Endothelial cell of umbilical vein (primary cell): ENCODE measurements at regions not wholly inside any gene's neighbourhood (a gene's known extent, or its start where the extent isn't known, plus 50 kb on each side); places are given as distances from the start of the nearest gene placed in this dataset.

Source experiments
- BruUV-seq: library from RNA; stranded (reverse); fragments of 400-500 nt; replicated peaks from 2 replicates; lab custom pipeline; 2021; lab: Mats Ljungman, UMichigan
- CTCF ChIA-PET: fragments of 300-600, 350-600 bp; sonication (Branson Sonifier 250); formaldehyde crosslinking; loops from one replicate; lab custom pipeline; 2021; ENCODE audit warnings: antibody characterized with exemption, inconsistent platforms; lab: Charles Lee
- POLR2A ChIA-PET: fragments of 300-600, 350-600 bp; sonication (Branson Sonifier 250); formaldehyde crosslinking; loops from one replicate; lab custom pipeline; 2021; ENCODE audit warnings: antibody characterized with exemption, inconsistent platforms; lab: Charles Lee
- DNase-seq: peaks from one replicate; pipeline ENCODE4 v3.0.0-alpha.2; 2011; ENCODE audit warnings: low read depth, low spot score
- FAIRE-seq: peaks from 2 replicates; lab custom pipeline; 2011; peaks lifted over from hg19 to GRCh38; lab: Jason Lieb, UNC
- H2AFZ ChIP-seq: 2 replicates; pipeline ENCODE4 v1.6.0; 2012; ENCODE audit warnings: low read depth, low read length, control low read depth, inconsistent platforms
- H3K27ac ChIP-seq: 2 replicates; pipeline ENCODE4 v1.5.1; 2011; ENCODE audit warnings: low read depth, mild to moderate bottlenecking, control low read depth, low read length, moderate library complexity; ENCODE audit not compliant: insufficient read depth
- H3K27me3 ChIP-seq, 2 experiments: 2 replicates each; pipeline versions ENCODE4 v1.6.0 to v1.6.1; 2011; ENCODE audit warnings: low read length in 2 of 2, mixed read lengths in 1 of 2; ENCODE audit not compliant: control insufficient read depth in 2 of 2, insufficient read depth in 2 of 2
- H3K36me3 ChIP-seq, 2 experiments: 2 replicates in 1 of 2; 3 replicates in 1 of 2; pipeline ENCODE4 v1.5.1; 2011; ENCODE audit warnings: low read length in 2 of 2, mild to moderate bottlenecking in 1 of 2, moderate library complexity in 1 of 2; ENCODE audit not compliant: control insufficient read depth in 2 of 2, insufficient read depth in 2 of 2; ENCODE audit errors: extremely low read depth in 1 of 2
- H3K4me1 ChIP-seq: 3 replicates; pipeline ENCODE4 v1.5.1; 2011; ENCODE audit warnings: mild to moderate bottlenecking, low read length; ENCODE audit not compliant: control insufficient read depth, insufficient read depth; ENCODE audit errors: extremely low read depth
- H3K4me2 ChIP-seq: 2 replicates; pipeline ENCODE4 v1.6.1; 2011; ENCODE audit warnings: low read length, control low read depth, mixed read lengths; ENCODE audit not compliant: insufficient read depth
- H3K4me3 ChIP-seq, 3 experiments: fragments of 200-600 bp in 1 of 3; sonication (generic), shearing (Covaris generic) in 1 of 3; replicated peaks in 1 of 3; 2 replicates each; pipeline ENCODE4 v1.5.1; 2011 to 2016; ENCODE audit warnings: control low read depth in 3 of 3, low read length in 3 of 3, mild to moderate bottlenecking in 2 of 3, inconsistent platforms in 1 of 3, low read depth in 1 of 3, moderate library complexity in 1 of 3; ENCODE audit not compliant: insufficient read depth in 1 of 3
- H3K79me2 ChIP-seq: 2 replicates; pipeline ENCODE4 v1.6.0; 2012; ENCODE audit warnings: low read length, inconsistent platforms; ENCODE audit not compliant: control insufficient read depth, insufficient read depth
- H3K9ac ChIP-seq: replicated peaks from 2 replicates; pipeline ENCODE3; 2011; ENCODE audit warnings: low read length, control low read depth; ENCODE audit not compliant: insufficient read depth; ENCODE audit errors: extremely low read depth
- H3K9me1 ChIP-seq: replicated peaks from 3 replicates; pipeline ENCODE4 v1.6.0; 2011; ENCODE audit warnings: mild to moderate bottlenecking, low read length; ENCODE audit not compliant: control insufficient read depth, insufficient read depth; ENCODE audit errors: extremely low read depth
- H3K9me3 ChIP-seq: replicated peaks from 2 replicates; pipeline ENCODE4 v1.5.1; 2012; ENCODE audit warnings: low read length, inconsistent platforms; ENCODE audit not compliant: control insufficient read depth, insufficient read depth
- H4K20me1 ChIP-seq: replicated peaks from 2 replicates; pipeline ENCODE3; 2011; ENCODE audit warnings: mild to moderate bottlenecking, low read length; ENCODE audit not compliant: control insufficient read depth, insufficient read depth; ENCODE audit errors: extremely low read depth
- EZH2 ChIP-seq: IDR thresholded peaks from 2 replicates; pipeline ENCODE4 v1.6.1; 2012; ENCODE audit warnings: borderline replicate concordance, low read depth, mild to moderate bottlenecking, moderate library complexity, low read length, inconsistent platforms; ENCODE audit not compliant: severe bottlenecking
- GATA2 ChIP-seq: IDR thresholded peaks from 2 replicates; pipeline ENCODE4 v1.7.0; 2011; ENCODE audit warnings: low read depth, mild to moderate bottlenecking, moderate library complexity, mixed read lengths, low read length; ENCODE audit not compliant: insufficient read length, insufficient read depth
- JUN ChIP-seq: IDR thresholded peaks from 2 replicates; pipeline ENCODE4 v1.6.1; 2011; ENCODE audit warnings: borderline replicate concordance, low read depth; ENCODE audit not compliant: insufficient read length, insufficient read depth
- MYC ChIP-seq: IDR thresholded peaks from one replicate; pipeline ENCODE4 v1.6.1; 2011; ENCODE audit warnings: mild to moderate bottlenecking, low read depth, low read length
- POLR2A ChIP-seq: IDR thresholded peaks from 2 replicates; pipeline ENCODE4 v1.6.1; 2012; ENCODE audit warnings: low read depth, mild to moderate bottlenecking, control low read depth, low read length
- POLR2AphosphoS5 ChIP-seq: IDR thresholded peaks from 2 replicates; pipeline ENCODE4 v1.6.1; 2012; ENCODE audit warnings: low read depth, mild to moderate bottlenecking, control low read depth, low read length, moderate library complexity; ENCODE audit not compliant: insufficient read depth
- dilution Hi-C: fragments of 300-500 bp; cut with MboI; formaldehyde crosslinking; loops from one replicate; pipeline ENCODE4 v1.15.0; 2019; ENCODE audit warnings: low sequenced_read_pairs; ENCODE audit not compliant: extremely low pct_ligation_motif_present
- intact Hi-C: fragments of 100-400 bp; cut with micrococcal nuclease; formaldehyde crosslinking; loops from one replicate; pipeline ENCODE4 v1.10.0; 2022
- TF ChIP-seq, protein P1 (sequence below): IDR thresholded peaks from 2 replicates; pipeline ENCODE4 v1.6.1; 2011; ENCODE audit not compliant: insufficient read depth, insufficient read length

DNA sequence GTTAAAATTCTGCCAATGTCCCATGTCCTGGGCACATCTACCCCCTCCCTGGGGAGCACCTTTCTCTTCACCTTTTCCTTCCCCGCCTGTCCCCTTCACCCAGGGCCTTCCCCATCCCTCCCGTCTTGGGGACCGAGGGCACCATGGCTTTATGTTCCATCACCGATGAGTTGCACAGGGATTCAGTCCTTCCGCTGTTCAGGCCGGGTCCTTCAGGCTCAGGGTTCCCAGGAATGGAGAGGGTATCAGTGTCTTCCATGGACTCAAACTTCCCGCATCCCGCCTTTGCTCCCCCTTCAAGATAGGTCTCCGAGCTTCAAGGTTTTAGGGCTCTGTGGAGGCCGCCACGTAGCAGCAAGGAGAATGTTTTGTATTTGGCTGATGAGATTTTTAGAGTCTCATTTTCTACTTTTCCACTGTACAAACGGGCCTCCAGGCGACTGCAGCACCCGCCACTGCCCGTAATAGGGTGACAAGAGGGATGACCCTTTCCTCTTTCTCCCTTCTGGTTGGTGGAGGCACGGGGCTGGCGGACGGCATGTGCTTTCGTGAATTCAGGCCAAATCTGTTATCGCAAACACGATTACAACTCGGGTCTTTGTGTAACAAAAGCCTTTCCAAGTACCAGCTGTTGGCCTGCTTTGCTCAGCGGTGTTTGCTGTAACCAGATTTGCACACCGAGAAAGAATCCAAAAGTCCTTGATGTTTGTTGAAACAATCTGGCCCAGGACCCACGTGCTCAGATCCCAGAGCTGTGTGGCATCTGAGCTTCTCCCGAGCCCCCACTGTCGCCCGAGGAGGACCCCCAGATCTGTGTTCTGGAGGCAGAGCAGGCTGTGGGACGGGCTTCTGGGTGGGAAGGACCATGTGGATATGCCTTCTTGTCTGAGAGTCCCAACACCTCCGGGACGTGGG, 236.3 kb downstream of the SEC14L1 start:
- H3K4me3 ChIP-seq, result no peak overlapping the region
- H2AFZ ChIP-seq, result no peak overlapping the region
- no peak overlapping the region for H3K27ac ChIP-seq
- FAIRE-seq, result no peak
- no peaks in the 10 kb centered on the region for H3K9me3 ChIP-seq
- H3K79me2 ChIP-seq, result peaks cover 12% of the 10 kb centered on the region
- ChIA-PET CTCF (interaction anchor here (1.3 to 4.0 kb wide), 2 partner anchors 11 to 46 kb away, joined by 3 to 29 read pairs; no protein-coding TSS in a partner anchor), POLR2A (interaction anchor here (0.6 kb wide), 1 partner anchor 13 kb away, joined by 3 read pairs; no protein-coding TSS in a partner anchor)
- intact Hi-C loops, result no loop called here
- H4K20me1 ChIP-seq, result no peaks in the 10 kb centered on the region
- no peaks in the 10 kb centered on the region for H3K36me3 ChIP-seq
- TF ChIP-seq POLR2A, result no peak
- no peak for TF ChIP-seq POLR2AphosphoS5
- no peak for TF ChIP-seq EZH2
- no peak for TF ChIP-seq GATA2
- H3K9me1 ChIP-seq, result no peaks in the 10 kb centered on the region
- peaks cover 14% of the 10 kb centered on the region for H3K4me1 ChIP-seq
- H3K27me3 ChIP-seq, result no peaks in the 10 kb centered on the region
- H3K9ac ChIP-seq, result no peak overlapping the region
- dilution Hi-C loops, result no loop called here
- no TSS peak for BruUV-seq
- H3K4me2 ChIP-seq, result no peak overlapping the region
- DNase-seq, result no peak

- ChIA-PET CTCF (interaction anchor here (1.3 to 4.0 kb wide), 2 partner anchors 11 to 46 kb away, joined by 3 to 29 read pairs; no protein-coding TSS in a partner anchor), POLR2A (no interaction called here)
- H3K4me2 ChIP-seq, result no peak overlapping the region
- H3K27ac ChIP-seq, result no peak overlapping the region
- H3K4me3 ChIP-seq, result no peak overlapping the region
- H3K9me3 ChIP-seq, result no peaks in the 10 kb centered on the region
- DNase-seq (no peak), FAIRE-seq (no peak)
- no peak overlapping the region for H3K9ac ChIP-seq
- H3K27me3 ChIP-seq, result no peaks in the 10 kb centered on the region
- no peaks in the 10 kb centered on the region for H3K36me3 ChIP-seq
- H3K79me2 ChIP-seq, result peaks cover 12% of the 10 kb centered on the region
- no peaks in the 10 kb centered on the region for H4K20me1 ChIP-seq
- dilution Hi-C loops (no loop called here), intact Hi-C loops (no loop called here)
- H2AFZ ChIP-seq, result no peak overlapping the region
- BruUV-seq, result no TSS peak
- TF ChIP-seq MYC (no peak), POLR2A (no peak), JUN (no peak), POLR2AphosphoS5 (no peak)
- TF ChIP-seq, protein P1, sequence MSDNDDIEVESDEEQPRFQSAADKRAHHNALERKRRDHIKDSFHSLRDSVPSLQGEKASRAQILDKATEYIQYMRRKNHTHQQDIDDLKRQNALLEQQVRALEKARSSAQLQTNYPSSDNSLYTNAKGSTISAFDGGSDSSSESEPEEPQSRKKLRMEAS, result no peak
- no peaks in the 10 kb centered on the region for H3K9me1 ChIP-seq
- H3K4me1 ChIP-seq, result peaks cover 7% of the 10 kb centered on the region
Observed at GRCh38 chr17:77377710-77378235, 237.0 kb downstream of the SEC14L1 start.
